ENCODE measurements at regions not wholly inside any gene's neighbourhood (a gene's known extent, or its start where the extent isn't known, plus 50 kb on each side); places are given as distances from the start of the nearest gene placed in this dataset.

DNA sequence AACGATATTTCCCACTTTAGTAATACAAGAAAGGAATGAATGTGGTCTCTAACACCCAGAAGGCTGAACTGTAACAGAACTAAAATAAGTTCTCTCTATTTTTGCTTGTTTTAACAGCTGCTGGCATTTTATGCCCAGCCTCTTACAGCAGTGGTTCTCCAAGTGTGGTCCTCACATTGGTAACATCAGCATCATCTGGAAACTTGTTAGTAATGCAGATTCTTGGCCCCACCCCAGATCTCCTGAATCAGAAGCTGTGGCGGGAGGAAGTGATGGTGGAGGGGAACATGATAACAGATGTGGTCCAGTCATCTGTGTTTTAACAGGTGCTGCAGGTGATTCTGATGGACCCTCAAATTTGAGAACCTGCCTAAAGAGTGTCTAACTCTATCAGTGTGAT is 170.1 kb downstream of the TMEM26 start:
- H3K4me3 ChIP-seq (ENCODE audit: low read depth, low read length) = no peak overlapping the region
- TF ChIP-seq, protein P1, sequence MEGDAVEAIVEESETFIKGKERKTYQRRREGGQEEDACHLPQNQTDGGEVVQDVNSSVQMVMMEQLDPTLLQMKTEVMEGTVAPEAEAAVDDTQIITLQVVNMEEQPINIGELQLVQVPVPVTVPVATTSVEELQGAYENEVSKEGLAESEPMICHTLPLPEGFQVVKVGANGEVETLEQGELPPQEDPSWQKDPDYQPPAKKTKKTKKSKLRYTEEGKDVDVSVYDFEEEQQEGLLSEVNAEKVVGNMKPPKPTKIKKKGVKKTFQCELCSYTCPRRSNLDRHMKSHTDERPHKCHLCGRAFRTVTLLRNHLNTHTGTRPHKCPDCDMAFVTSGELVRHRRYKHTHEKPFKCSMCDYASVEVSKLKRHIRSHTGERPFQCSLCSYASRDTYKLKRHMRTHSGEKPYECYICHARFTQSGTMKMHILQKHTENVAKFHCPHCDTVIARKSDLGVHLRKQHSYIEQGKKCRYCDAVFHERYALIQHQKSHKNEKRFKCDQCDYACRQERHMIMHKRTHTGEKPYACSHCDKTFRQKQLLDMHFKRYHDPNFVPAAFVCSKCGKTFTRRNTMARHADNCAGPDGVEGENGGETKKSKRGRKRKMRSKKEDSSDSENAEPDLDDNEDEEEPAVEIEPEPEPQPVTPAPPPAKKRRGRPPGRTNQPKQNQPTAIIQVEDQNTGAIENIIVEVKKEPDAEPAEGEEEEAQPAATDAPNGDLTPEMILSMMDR (IDR thresholded peaks at IDR 0.05; ENCODE audit: low read depth, low read length) = no peak
- ChIA-PET CTCF (interaction anchor here (0.6 to 1.8 kb wide), 7 partner anchors 10 to 1535 kb away, joined by 3 to 7 read pairs (median 5); no protein-coding TSS in a partner anchor), POLR2A (no interaction called here)
- no peak for DNase-seq (ENCODE audit: low read depth, low spot score)
- no peak overlapping the region for H3K27ac ChIP-seq (ENCODE audit: low read depth, low read length)
- H3K27me3 ChIP-seq (ENCODE audit: control insufficient read depth, insufficient read depth, low read length) = no peaks in the 10 kb centered on the region
- no peaks in the 10 kb centered on the region for H3K9me3 ChIP-seq (ENCODE audit: control insufficient read depth, insufficient read depth, low read length)

DNA sequence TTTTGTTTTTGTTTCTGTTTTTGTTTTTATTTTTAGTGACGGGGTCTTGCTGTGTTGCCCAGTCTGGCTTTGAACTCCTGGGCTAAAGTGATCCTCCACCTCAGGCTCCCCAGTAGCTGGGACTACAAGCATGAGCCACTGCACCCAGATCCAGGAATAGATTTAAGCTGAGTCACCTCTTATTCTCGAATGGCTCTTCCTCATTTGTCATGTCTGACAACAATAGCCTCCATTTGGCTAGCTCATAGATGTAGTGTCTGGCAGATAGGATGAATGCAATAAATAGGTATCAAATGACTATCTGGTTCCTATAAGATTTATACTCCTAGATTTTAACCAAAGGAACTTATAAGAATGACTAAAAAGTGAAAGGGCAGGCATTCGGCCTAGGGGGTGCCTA is 172.9 kb downstream of the TMEM26 start:
- ChIA-PET POLR2A (no interaction called here), CTCF (interaction anchor here (1.1 kb wide), 1 partner anchor 9 kb away, joined by 5 read pairs; no protein-coding TSS in a partner anchor)
- DNase-seq (ENCODE audit: low read depth, low spot score) = no peak
- TF ChIP-seq, protein P1 (IDR thresholded peaks at IDR 0.05; ENCODE audit: low read depth, low read length) = no peak
- no peak overlapping the region for H3K27ac ChIP-seq (ENCODE audit: low read depth, low read length)
- no peak overlapping the region for H3K4me3 ChIP-seq (ENCODE audit: low read depth, low read length)
- no peaks in the 10 kb centered on the region for H3K27me3 ChIP-seq (ENCODE audit: control insufficient read depth, insufficient read depth, low read length)
- no peaks in the 10 kb centered on the region for H3K9me3 ChIP-seq (ENCODE audit: control insufficient read depth, insufficient read depth, low read length)

DNA sequence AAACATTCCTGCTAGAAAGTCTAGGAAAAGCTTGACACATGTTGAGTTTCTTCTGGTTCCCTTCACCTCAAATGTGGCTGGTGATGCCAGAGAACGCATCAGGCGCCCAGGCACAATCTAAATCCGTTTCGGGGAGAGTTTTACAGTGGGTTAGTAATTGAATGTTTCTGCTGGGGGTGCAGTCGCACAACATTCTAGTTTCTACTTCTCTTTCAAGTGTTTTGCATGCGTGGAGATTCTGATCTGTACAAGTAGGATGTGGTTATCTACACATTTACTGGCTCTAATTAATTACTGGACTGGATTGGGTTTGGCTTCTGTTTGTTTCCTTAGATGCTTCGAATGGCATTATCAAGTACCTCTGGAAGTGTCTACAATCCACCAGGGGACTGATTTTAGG is 173.8 kb downstream of the TMEM26 start:
- TF ChIP-seq, protein P1 (IDR thresholded peaks at IDR 0.05; ENCODE audit: low read depth, low read length) = no peak
- H3K27me3 ChIP-seq (ENCODE audit: control insufficient read depth, insufficient read depth, low read length) = no peaks in the 10 kb centered on the region
- POLR2A ChIA-PET = no interaction called here
- H3K9me3 ChIP-seq (ENCODE audit: control insufficient read depth, insufficient read depth, low read length) = no peaks in the 10 kb centered on the region
- no peak overlapping the region for H3K27ac ChIP-seq (ENCODE audit: low read depth, low read length)
- CTCF ChIA-PET = no interaction called here
- no peak overlapping the region for H3K4me3 ChIP-seq (ENCODE audit: low read depth, low read length)
- no peak for DNase-seq (ENCODE audit: low read depth, low spot score)

DNA sequence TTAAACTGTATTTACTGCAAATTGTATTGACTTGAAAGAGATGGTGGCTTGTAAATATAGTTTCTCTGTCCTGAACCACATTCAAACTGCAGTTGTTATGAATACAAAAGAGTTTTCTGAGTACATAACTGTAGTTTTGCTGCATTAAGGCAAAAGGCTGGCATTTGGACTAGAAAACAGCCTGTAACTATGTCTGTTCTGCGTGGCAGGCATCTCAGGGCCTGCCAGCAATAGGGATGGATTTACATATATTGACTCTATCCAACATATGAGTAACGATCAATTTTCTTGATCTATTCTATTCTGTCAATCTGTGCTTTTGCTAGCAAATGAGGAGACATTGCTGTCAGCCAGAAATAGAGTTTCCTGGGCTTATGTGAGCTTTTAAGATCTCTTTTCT is 174.6 kb downstream of the TMEM26 start:
- Histone ChIP-seq H3K27me3 (ENCODE audit: control insufficient read depth, insufficient read depth, low read length) (no peaks in the 10 kb centered on the region), H3K27ac (ENCODE audit: low read depth, low read length) (no peak overlapping the region), H3K4me3 (ENCODE audit: low read depth, low read length) (no peak overlapping the region), H3K9me3 (ENCODE audit: control insufficient read depth, insufficient read depth, low read length) (no peaks in the 10 kb centered on the region)
- CTCF ChIA-PET = interaction anchor here (0.5 kb wide), 1 partner anchor 121 kb away, joined by 3 read pairs; no protein-coding TSS in a partner anchor
- POLR2A ChIA-PET = no interaction called here
- DNase-seq (ENCODE audit: low read depth, low spot score) = no peak
- TF ChIP-seq, protein P1 (IDR thresholded peaks at IDR 0.05; ENCODE audit: low read depth, low read length) = no peak

DNA sequence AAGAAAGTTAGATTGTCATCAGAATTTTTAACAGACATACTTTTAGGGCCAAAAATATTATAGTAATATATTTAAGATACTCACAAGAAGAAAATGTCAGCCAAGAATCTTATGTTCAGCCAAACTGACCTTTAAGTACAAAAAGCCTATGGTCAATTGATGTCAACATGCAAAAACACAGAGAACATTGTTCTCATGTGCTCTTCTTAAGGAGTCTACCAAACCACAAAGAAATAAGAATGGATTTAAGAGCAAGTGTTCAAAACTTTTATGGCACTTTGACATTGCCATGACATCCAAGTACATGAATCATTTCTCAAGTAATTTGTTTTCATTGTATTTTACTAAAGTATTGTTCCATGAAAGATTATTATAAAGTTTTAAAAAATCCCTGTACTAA is 180.4 kb downstream of the TMEM26 start:
- no peaks in the 10 kb centered on the region for H3K9me3 ChIP-seq (ENCODE audit: control insufficient read depth, insufficient read depth, low read length)
- no peaks in the 10 kb centered on the region for H3K27me3 ChIP-seq (ENCODE audit: control insufficient read depth, insufficient read depth, low read length)
- no peak overlapping the region for H3K4me3 ChIP-seq (ENCODE audit: low read depth, low read length)
- CTCF ChIA-PET = interaction anchor here (0.7 to 1.9 kb wide), 3 partner anchors 11 to 132 kb away, joined by 3 to 7 read pairs (median 3); no protein-coding TSS in a partner anchor
- POLR2A ChIA-PET = no interaction called here
- DNase-seq (ENCODE audit: low read depth, low spot score) = no peak
- TF ChIP-seq, protein P1 (IDR thresholded peaks at IDR 0.05; ENCODE audit: low read depth, low read length) = no peak
- no peak overlapping the region for H3K27ac ChIP-seq (ENCODE audit: low read depth, low read length)
